ENCODE measurements at regions not wholly inside any gene's neighbourhood (a gene's known extent, or its start where the extent isn't known, plus 50 kb on each side); places are given as distances from the start of the nearest gene placed in this dataset.

- TF ChIP-seq, protein P1, sequence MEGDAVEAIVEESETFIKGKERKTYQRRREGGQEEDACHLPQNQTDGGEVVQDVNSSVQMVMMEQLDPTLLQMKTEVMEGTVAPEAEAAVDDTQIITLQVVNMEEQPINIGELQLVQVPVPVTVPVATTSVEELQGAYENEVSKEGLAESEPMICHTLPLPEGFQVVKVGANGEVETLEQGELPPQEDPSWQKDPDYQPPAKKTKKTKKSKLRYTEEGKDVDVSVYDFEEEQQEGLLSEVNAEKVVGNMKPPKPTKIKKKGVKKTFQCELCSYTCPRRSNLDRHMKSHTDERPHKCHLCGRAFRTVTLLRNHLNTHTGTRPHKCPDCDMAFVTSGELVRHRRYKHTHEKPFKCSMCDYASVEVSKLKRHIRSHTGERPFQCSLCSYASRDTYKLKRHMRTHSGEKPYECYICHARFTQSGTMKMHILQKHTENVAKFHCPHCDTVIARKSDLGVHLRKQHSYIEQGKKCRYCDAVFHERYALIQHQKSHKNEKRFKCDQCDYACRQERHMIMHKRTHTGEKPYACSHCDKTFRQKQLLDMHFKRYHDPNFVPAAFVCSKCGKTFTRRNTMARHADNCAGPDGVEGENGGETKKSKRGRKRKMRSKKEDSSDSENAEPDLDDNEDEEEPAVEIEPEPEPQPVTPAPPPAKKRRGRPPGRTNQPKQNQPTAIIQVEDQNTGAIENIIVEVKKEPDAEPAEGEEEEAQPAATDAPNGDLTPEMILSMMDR (conservative IDR thresholded peaks at IDR 0.05): no peak
- no peak for TF ChIP-seq ZFX (IDR thresholded peaks at IDR 0.05)
Measured at GRCh38 chr11:15835788-15836411, 520.4 kb downstream of the SOX6 start.
